Hepatocyte (in vitro differentiated cells): ENCODE measurements at regions not wholly inside any gene's neighbourhood (a gene's known extent, or its start where the extent isn't known, plus 50 kb on each side); places are given as distances from the start of the nearest gene placed in this dataset.

Experiments
- DNase-seq: peaks from one replicate; pipeline ENCODE4 v3.0.0-alpha.2; 2016; ENCODE audit warnings: low spot score
- H2AFZ ChIP-seq: fragments of 200-600 bp; sonication (generic); 2 replicates; pipeline ENCODE4 v1.6.0; 2016; ENCODE audit warnings: antibody characterized with exemption, mild to moderate bottlenecking
- H3K27ac ChIP-seq: fragments of 200-600 bp; sonication (generic); 2 replicates; pipeline ENCODE4 v1.5.1; 2016; ENCODE audit warnings: mild to moderate bottlenecking
- H3K27me3 ChIP-seq: fragments of 200-600 bp; sonication (generic); 2 replicates; pipeline ENCODE4 v1.6.1; 2016
- H3K36me3 ChIP-seq: fragments of 200-600 bp; sonication (generic); replicated peaks from 2 replicates; pipeline ENCODE4 v1.5.1; 2016; ENCODE audit warnings: low read depth; ENCODE audit not compliant: insufficient read depth
- H3K4me1 ChIP-seq: fragments of 200-600 bp; sonication (generic); 2 replicates; pipeline ENCODE4 v1.5.1; 2016; ENCODE audit warnings: mild to moderate bottlenecking, moderate library complexity; ENCODE audit not compliant: insufficient read depth
- H3K4me2 ChIP-seq: fragments of 200-600 bp; sonication (generic); 2 replicates; pipeline ENCODE4 v1.6.0; 2016
- H3K4me3 ChIP-seq: fragments of 200-600 bp; sonication (generic); 2 replicates; pipeline ENCODE4 v1.5.1; 2016; ENCODE audit warnings: mild to moderate bottlenecking
- H3K79me2 ChIP-seq: fragments of 200-600 bp; sonication (generic); 2 replicates; pipeline ENCODE4 v1.6.0; 2017; ENCODE audit warnings: mild to moderate bottlenecking
- H3K9me2 ChIP-seq: fragments of 200-600 bp; sonication (generic); replicated peaks from 2 replicates; pipeline ENCODE4 v1.6.0; 2017; ENCODE audit warnings: mild to moderate bottlenecking; ENCODE audit not compliant: insufficient read depth
- H3K9me3 ChIP-seq: fragments of 200-600 bp; sonication (generic); 2 replicates; pipeline ENCODE4 v1.5.1; 2016; ENCODE audit warnings: low read depth, mild to moderate bottlenecking
- H4K20me1 ChIP-seq: fragments of 200-600 bp; sonication (generic); 2 replicates; pipeline ENCODE4 v1.6.0; 2016; ENCODE audit warnings: mild to moderate bottlenecking; ENCODE audit not compliant: insufficient read depth, poor library complexity, severe bottlenecking
- EZH2 ChIP-seq: fragments of 200-600 bp; sonication (generic); IDR thresholded peaks from 2 replicates; pipeline ENCODE4 v1.6.1; 2016; ENCODE audit warnings: antibody characterized with exemption, mild to moderate bottlenecking, borderline replicate concordance
- EZH2phosphoT487 ChIP-seq: fragments of 200-600 bp; sonication (generic); IDR thresholded peaks from one replicate; pipeline ENCODE4 v1.6.1; 2018; ENCODE audit warnings: antibody characterized with exemption, mild to moderate bottlenecking, low read depth, moderate library complexity; ENCODE audit not compliant: unreplicated experiment, severe bottlenecking
- WGBS: methylation state at CpG from one replicate; pipeline ENCODE4 v1.1.6; 2016; ENCODE audit warnings: low lambda C conversion rate; ENCODE audit errors: missing lambda C conversion rate; 5-methylcytosine and 5-hydroxymethylcytosine counted together
- TF ChIP-seq, protein P1 (sequence below): fragments of 200-600 bp; sonication (generic); IDR thresholded peaks from 2 replicates; pipeline ENCODE4 v1.5.1; 2016; ENCODE audit warnings: antibody characterized with exemption, mild to moderate bottlenecking; ENCODE audit not compliant: poor library complexity

GRCh38 chr19:57025491-57025890 lies 94.3 kb upstream of the USP29 start:
- 76% methylated on average over 4 of the region's 4 CpGs for WGBS
- H3K4me2 ChIP-seq, result no peak overlapping the region
- DNase-seq, result no peak
- H4K20me1 ChIP-seq, result no peaks in the 10 kb centered on the region
- no peaks in the 10 kb centered on the region for H3K4me1 ChIP-seq
- H3K4me3 ChIP-seq, result no peak overlapping the region
- no peaks in the 10 kb centered on the region for H3K9me3 ChIP-seq
- H3K9me2 ChIP-seq, result no peaks in the 10 kb centered on the region
- TF ChIP-seq EZH2phosphoT487 (no peak), EZH2 (no peak)
- TF ChIP-seq, protein P1, sequence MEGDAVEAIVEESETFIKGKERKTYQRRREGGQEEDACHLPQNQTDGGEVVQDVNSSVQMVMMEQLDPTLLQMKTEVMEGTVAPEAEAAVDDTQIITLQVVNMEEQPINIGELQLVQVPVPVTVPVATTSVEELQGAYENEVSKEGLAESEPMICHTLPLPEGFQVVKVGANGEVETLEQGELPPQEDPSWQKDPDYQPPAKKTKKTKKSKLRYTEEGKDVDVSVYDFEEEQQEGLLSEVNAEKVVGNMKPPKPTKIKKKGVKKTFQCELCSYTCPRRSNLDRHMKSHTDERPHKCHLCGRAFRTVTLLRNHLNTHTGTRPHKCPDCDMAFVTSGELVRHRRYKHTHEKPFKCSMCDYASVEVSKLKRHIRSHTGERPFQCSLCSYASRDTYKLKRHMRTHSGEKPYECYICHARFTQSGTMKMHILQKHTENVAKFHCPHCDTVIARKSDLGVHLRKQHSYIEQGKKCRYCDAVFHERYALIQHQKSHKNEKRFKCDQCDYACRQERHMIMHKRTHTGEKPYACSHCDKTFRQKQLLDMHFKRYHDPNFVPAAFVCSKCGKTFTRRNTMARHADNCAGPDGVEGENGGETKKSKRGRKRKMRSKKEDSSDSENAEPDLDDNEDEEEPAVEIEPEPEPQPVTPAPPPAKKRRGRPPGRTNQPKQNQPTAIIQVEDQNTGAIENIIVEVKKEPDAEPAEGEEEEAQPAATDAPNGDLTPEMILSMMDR, result no peak
- no peak overlapping the region for H3K27ac ChIP-seq
- H3K36me3 ChIP-seq, result no peaks in the 10 kb centered on the region
- H2AFZ ChIP-seq, result no peak overlapping the region
- H3K27me3 ChIP-seq, result no peaks in the 10 kb centered on the region
- H3K79me2 ChIP-seq, result no peaks in the 10 kb centered on the region

DNA sequence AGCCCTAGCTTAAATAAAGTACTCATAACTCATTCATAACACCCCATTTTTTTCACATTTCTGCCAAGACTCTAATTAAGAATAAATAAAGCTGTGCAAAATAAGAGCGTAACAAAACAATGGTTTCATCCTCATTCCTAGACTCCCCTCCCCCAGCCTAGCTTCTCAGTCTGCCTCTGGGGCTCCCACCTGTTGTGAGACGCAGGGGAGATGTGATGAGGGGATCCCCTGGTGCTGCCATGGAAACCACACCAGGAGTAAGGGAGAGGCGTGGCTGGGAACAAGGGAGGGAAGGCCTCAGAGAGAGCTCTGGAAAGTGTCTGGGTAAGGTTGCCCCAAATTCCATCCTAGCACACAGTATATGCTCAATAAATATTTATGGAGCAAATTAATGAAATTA lies 93.3 kb upstream of the USP29 start:
- H3K27me3 ChIP-seq, result no peaks in the 10 kb centered on the region
- no peaks in the 10 kb centered on the region for H3K4me1 ChIP-seq
- H3K4me2 ChIP-seq, result no peak overlapping the region
- DNase-seq, result no peak
- no peaks in the 10 kb centered on the region for H3K9me3 ChIP-seq
- no peak overlapping the region for H3K4me3 ChIP-seq
- TF ChIP-seq EZH2phosphoT487, result no peak
- no peak for TF ChIP-seq EZH2
- TF ChIP-seq, protein P1, result no peak
- H4K20me1 ChIP-seq, result no peaks in the 10 kb centered on the region
- WGBS, result 80% methylated on average over 3 of the region's 3 CpGs
- H3K79me2 ChIP-seq, result no peaks in the 10 kb centered on the region
- no peak overlapping the region for H2AFZ ChIP-seq
- no peak overlapping the region for H3K27ac ChIP-seq
- no peaks in the 10 kb centered on the region for H3K36me3 ChIP-seq
- no peaks in the 10 kb centered on the region for H3K9me2 ChIP-seq

DNA sequence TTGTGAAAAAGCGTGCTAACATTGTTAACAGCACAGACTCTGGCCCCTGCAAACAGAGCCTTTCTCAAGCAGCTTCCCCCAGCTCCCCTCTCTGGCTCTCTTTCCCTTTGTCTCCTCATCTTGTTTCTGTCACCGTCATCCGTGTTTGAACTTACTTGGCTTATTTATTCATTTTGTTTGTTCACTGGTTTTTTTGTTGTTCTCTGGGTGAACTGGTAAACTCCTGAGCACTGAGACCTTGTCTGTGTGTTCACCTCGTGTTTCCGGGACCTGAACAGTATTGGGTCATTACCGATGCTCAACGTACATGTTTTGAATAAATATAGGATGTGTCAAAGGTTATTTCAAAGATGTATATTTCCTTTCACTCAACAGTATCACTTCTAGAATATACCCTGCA lies 92.4 kb upstream of the USP29 start:
- H3K27me3 ChIP-seq, result no peaks in the 10 kb centered on the region
- no peak overlapping the region for H3K4me3 ChIP-seq
- WGBS, result 83% methylated on average over 7 of the region's 7 CpGs
- TF ChIP-seq EZH2 (no peak), EZH2phosphoT487 (no peak)
- TF ChIP-seq, protein P1, result no peak
- H2AFZ ChIP-seq, result no peak overlapping the region
- no peaks in the 10 kb centered on the region for H3K36me3 ChIP-seq
- no peaks in the 10 kb centered on the region for H3K9me2 ChIP-seq
- no peaks in the 10 kb centered on the region for H3K79me2 ChIP-seq
- H3K4me2 ChIP-seq, result no peak overlapping the region
- H4K20me1 ChIP-seq, result no peaks in the 10 kb centered on the region
- no peak for DNase-seq
- H3K4me1 ChIP-seq, result no peaks in the 10 kb centered on the region
- no peaks in the 10 kb centered on the region for H3K9me3 ChIP-seq
- no peak overlapping the region for H3K27ac ChIP-seq
